Fibroblast of lung (primary cell): ENCODE measurements at regions not wholly inside any gene's neighbourhood (a gene's known extent, or its start where the extent isn't known, plus 50 kb on each side); places are given as distances from the start of the nearest gene placed in this dataset.

ENCODE experiments used
- DNase-seq, 2 donors: peaks; one replicate each; pipeline versions ENCODE4 v3.0.0 to v3.0.0-alpha.2; 2010; ENCODE audit warnings: low read depth in 2 of 2
- H2AFZ ChIP-seq: 2 replicates; pipeline ENCODE4 v1.5.1; 2012; ENCODE audit warnings: low read length, control low read depth, inconsistent platforms
- H3K27ac ChIP-seq: 2 replicates; pipeline ENCODE4 v1.5.1; 2011; ENCODE audit warnings: low read length, control low read depth; ENCODE audit not compliant: insufficient read depth
- H3K27me3 ChIP-seq: 2 replicates; pipeline ENCODE4 v1.5.1; 2011; ENCODE audit warnings: mild to moderate bottlenecking, low read length; ENCODE audit not compliant: control insufficient read depth, insufficient read depth
- H3K36me3 ChIP-seq: 2 replicates; pipeline ENCODE4 v1.5.1; 2011; ENCODE audit warnings: low read length; ENCODE audit not compliant: control insufficient read depth, insufficient read depth
- H3K4me1 ChIP-seq: 2 replicates; pipeline ENCODE4 v1.5.1; 2011; ENCODE audit warnings: low read length; ENCODE audit not compliant: control insufficient read depth, insufficient read depth; ENCODE audit errors: extremely low read depth
- H3K4me2 ChIP-seq: 2 replicates; pipeline ENCODE4 v1.5.1; 2011; ENCODE audit warnings: low read length, control low read depth; ENCODE audit not compliant: insufficient read depth; ENCODE audit errors: extremely low read depth
- H3K4me3 ChIP-seq, 4 experiments: fragments of 200-600 bp in 1 of 4; sonication (generic) in 1 of 4; replicated peaks in 1 of 4; 2 replicates each; pipeline ENCODE4 v1.5.1; 2011 to 2016; ENCODE audit warnings: low read length in 4 of 4, low read depth in 3 of 4, mild to moderate bottlenecking in 3 of 4, control low read depth in 2 of 4, inconsistent platforms in 1 of 4, mixed read lengths in 1 of 4; ENCODE audit not compliant: insufficient read depth in 1 of 4; ENCODE audit errors: control extremely low read depth in 1 of 4
- H3K79me2 ChIP-seq: 2 replicates; pipeline ENCODE4 v1.5.1; 2012; ENCODE audit warnings: mild to moderate bottlenecking, low read length, inconsistent platforms; ENCODE audit not compliant: control insufficient read depth, insufficient read depth
- H3K9ac ChIP-seq: 2 replicates; pipeline ENCODE4 v1.5.1; 2011; ENCODE audit warnings: mild to moderate bottlenecking, low read length, control low read depth; ENCODE audit not compliant: insufficient read depth
- H3K9me3 ChIP-seq: 2 replicates; pipeline ENCODE4 v1.5.1; 2012; ENCODE audit warnings: low read depth, low read length; ENCODE audit not compliant: control insufficient read depth, insufficient read depth
- H4K20me1 ChIP-seq: 2 replicates; pipeline ENCODE4 v1.5.1; 2011; ENCODE audit warnings: low read length; ENCODE audit not compliant: control insufficient read depth, insufficient read depth; ENCODE audit errors: extremely low read depth
- EZH2 ChIP-seq: IDR thresholded peaks from 2 replicates; pipeline ENCODE4 v1.5.1; 2012; ENCODE audit warnings: low read length, control low read depth, mild to moderate bottlenecking; ENCODE audit errors: missing control alignments
- TF ChIP-seq, protein P1 (sequence below), 2 donors: IDR thresholded peaks in 1 of 2; conservative IDR thresholded peaks in 1 of 2; 1 replicate in 1 of 2; 2 replicates in 1 of 2; pipeline ENCODE4 v1.5.1; 2011 to 2012; ENCODE audit warnings: low read length in 2 of 2, control low read depth in 1 of 2, inconsistent platforms in 1 of 2, low read depth in 1 of 2, mild to moderate bottlenecking in 1 of 2

DNA sequence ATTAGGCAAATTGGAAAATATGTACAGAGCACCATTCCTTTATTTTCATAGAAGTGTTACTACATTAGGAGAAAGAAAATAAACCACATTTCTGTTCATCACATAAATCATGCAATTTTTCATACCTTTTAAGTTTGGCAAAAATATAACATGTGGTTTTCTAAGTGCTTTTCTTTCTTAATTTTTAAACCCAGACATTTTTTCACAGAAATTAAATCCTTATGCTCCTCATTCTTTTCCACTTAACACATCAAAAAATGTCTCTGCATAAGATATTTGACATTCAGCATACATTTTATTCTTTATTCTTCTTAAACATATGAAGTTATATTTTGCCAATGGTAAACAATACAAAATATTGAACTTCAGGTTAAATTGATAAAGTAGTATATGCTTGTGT, 826.6 kb upstream of the SLIT2 start:
- Histone ChIP-seq H2AFZ (no peak overlapping the region), H3K36me3 (no peaks in the 10 kb centered on the region), H4K20me1 (no peaks in the 10 kb centered on the region), H3K9ac (no peak overlapping the region), H3K4me1 (no peaks in the 10 kb centered on the region), H3K9me3 (no peaks in the 10 kb centered on the region), H3K27ac (no peak overlapping the region), H3K79me2 (no peaks in the 10 kb centered on the region), H3K27me3 (no peaks in the 10 kb centered on the region), H3K4me2 (no peak overlapping the region), H3K4me3 (no peak overlapping the region)
- TF ChIP-seq, protein P1, sequence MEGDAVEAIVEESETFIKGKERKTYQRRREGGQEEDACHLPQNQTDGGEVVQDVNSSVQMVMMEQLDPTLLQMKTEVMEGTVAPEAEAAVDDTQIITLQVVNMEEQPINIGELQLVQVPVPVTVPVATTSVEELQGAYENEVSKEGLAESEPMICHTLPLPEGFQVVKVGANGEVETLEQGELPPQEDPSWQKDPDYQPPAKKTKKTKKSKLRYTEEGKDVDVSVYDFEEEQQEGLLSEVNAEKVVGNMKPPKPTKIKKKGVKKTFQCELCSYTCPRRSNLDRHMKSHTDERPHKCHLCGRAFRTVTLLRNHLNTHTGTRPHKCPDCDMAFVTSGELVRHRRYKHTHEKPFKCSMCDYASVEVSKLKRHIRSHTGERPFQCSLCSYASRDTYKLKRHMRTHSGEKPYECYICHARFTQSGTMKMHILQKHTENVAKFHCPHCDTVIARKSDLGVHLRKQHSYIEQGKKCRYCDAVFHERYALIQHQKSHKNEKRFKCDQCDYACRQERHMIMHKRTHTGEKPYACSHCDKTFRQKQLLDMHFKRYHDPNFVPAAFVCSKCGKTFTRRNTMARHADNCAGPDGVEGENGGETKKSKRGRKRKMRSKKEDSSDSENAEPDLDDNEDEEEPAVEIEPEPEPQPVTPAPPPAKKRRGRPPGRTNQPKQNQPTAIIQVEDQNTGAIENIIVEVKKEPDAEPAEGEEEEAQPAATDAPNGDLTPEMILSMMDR (conservative IDR thresholded peaks at IDR 0.05 in 1 of 2, IDR thresholded peaks at IDR 0.05 in 1 of 2; ENCODE audit: low read depth in 1 of 2, low read length in 2 of 2): no peak
- TF ChIP-seq EZH2: no peak
- no peak for DNase-seq

DNA sequence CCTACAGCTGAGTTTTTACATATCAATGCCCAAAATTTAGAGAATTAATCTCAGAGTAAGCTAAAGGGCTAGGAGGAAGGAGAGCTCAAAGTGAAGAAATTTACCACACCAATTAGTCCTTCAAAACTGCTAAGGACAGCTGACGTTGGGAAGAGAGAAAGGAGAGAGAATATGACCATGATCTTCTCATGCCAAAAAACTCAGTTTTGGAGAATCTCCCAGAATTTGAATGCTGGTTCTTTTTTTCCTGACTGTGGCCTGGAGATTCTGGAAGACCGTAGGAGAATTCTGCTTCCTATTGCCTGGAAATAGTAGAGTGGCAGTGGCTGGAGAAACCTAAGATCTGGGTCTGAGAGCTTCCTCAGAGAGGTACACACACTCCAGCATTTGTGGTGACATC, 834.4 kb upstream of the SLIT2 start:
- no peak for DNase-seq
- Histone ChIP-seq H3K4me3 (no peak overlapping the region), H3K27ac (no peak overlapping the region), H3K27me3 (no peaks in the 10 kb centered on the region), H4K20me1 (no peaks in the 10 kb centered on the region), H3K4me2 (no peak overlapping the region), H2AFZ (no peak overlapping the region), H3K4me1 (no peaks in the 10 kb centered on the region), H3K79me2 (no peaks in the 10 kb centered on the region), H3K9ac (no peak overlapping the region), H3K9me3 (no peaks in the 10 kb centered on the region), H3K36me3 (no peaks in the 10 kb centered on the region)
- TF ChIP-seq, protein P1 (conservative IDR thresholded peaks at IDR 0.05 in 1 of 2, IDR thresholded peaks at IDR 0.05 in 1 of 2; ENCODE audit: low read depth in 1 of 2, low read length in 2 of 2): no peak
- TF ChIP-seq EZH2: no peak

DNA sequence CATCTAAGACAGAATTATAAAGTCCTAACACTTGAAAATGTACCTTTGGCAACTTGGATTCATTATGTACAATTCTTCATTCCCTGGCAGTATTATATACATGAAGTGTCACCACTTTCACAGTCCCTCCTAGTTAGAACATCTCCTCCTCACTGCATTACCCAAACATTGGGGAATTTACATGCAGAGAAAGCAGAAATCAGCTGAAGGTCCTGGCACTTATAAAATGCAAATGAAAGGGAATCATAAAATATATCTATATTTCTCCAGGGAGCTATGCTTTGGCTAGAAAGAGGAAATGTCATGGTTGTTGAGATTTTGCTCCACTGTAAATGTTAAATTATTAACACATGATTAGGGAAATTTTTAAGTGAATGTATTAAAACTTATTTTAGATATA, 835.6 kb upstream of the SLIT2 start:
- H3K79me2 ChIP-seq: no peaks in the 10 kb centered on the region
- no peak for TF ChIP-seq EZH2
- TF ChIP-seq, protein P1 (conservative IDR thresholded peaks at IDR 0.05 in 1 of 2, IDR thresholded peaks at IDR 0.05 in 1 of 2; ENCODE audit: low read depth in 1 of 2, low read length in 2 of 2): no peak
- no peak overlapping the region for H3K4me2 ChIP-seq

More for the DNA sequence above, 835.6 kb upstream of the SLIT2 start:
- Histone ChIP-seq H3K9ac (no peak overlapping the region), H3K4me3 (no peak overlapping the region), H3K27me3 (no peaks in the 10 kb centered on the region), H3K27ac (no peak overlapping the region), H2AFZ (no peak overlapping the region), H4K20me1 (no peaks in the 10 kb centered on the region), H3K4me1 (no peaks in the 10 kb centered on the region), H3K9me3 (no peaks in the 10 kb centered on the region), H3K36me3 (no peaks in the 10 kb centered on the region)
- DNase-seq: no peak
